ENCODE measurements at regions not wholly inside any gene's neighbourhood (a gene's known extent, or its start where the extent isn't known, plus 50 kb on each side); places are given as distances from the start of the nearest gene placed in this dataset.

- TF ChIP-seq, protein P1, sequence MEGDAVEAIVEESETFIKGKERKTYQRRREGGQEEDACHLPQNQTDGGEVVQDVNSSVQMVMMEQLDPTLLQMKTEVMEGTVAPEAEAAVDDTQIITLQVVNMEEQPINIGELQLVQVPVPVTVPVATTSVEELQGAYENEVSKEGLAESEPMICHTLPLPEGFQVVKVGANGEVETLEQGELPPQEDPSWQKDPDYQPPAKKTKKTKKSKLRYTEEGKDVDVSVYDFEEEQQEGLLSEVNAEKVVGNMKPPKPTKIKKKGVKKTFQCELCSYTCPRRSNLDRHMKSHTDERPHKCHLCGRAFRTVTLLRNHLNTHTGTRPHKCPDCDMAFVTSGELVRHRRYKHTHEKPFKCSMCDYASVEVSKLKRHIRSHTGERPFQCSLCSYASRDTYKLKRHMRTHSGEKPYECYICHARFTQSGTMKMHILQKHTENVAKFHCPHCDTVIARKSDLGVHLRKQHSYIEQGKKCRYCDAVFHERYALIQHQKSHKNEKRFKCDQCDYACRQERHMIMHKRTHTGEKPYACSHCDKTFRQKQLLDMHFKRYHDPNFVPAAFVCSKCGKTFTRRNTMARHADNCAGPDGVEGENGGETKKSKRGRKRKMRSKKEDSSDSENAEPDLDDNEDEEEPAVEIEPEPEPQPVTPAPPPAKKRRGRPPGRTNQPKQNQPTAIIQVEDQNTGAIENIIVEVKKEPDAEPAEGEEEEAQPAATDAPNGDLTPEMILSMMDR (conservative IDR thresholded peaks at IDR 0.05; ENCODE audit: low read length): no peak
- TF ChIP-seq EZH2phosphoT487 (IDR thresholded peaks at IDR 0.05; ENCODE audit: borderline replicate concordance): no peak
Measured at GRCh38 chr12:23197266-23197665, 572.3 kb downstream of the ETNK1 start.

Data from Loucy (cell line).